Caco-2 (cell line): ENCODE measurements at regions not wholly inside any gene's neighbourhood (a gene's known extent, or its start where the extent isn't known, plus 50 kb on each side); places are given as distances from the start of the nearest gene placed in this dataset.

Experiments
- BruUV-seq: library from RNA; stranded (reverse); fragments of 400-500 nt; replicated peaks from 2 replicates; lab custom pipeline; 2021; lab: Mats Ljungman, UMichigan
- CTCF ChIA-PET: fragments of 300-600 bp; sonication (Branson Sonifier 250); formaldehyde crosslinking; loops from one replicate; lab custom pipeline; 2022; ENCODE audit warnings: antibody characterized with exemption; lab: Charles Lee
- POLR2A ChIA-PET: fragments of 300-600 bp; sonication (Branson Sonifier 250); formaldehyde crosslinking; loops from one replicate; lab custom pipeline; 2022; ENCODE audit warnings: antibody characterized with exemption; lab: Charles Lee
- DNase-seq, 2 experiments: peaks; one replicate each; pipeline versions ENCODE4 v3.0.0 to v3.0.0-alpha.2; 2020 to 2022
- H3K27me3 ChIP-seq: replicated peaks from 2 replicates; pipeline ENCODE4 v1.6.0; 2011; ENCODE audit warnings: low read length; ENCODE audit not compliant: control insufficient read depth, insufficient read depth
- H3K36me3 ChIP-seq: 2 replicates; pipeline ENCODE4 v1.5.1; 2011; ENCODE audit warnings: low read length; ENCODE audit not compliant: control insufficient read depth, insufficient read depth
- H3K4me1 ChIP-seq: fragments of 250-450 bp; sonication (Bioruptor Pico); 2 replicates; pipeline ENCODE4 v1.5.1; 2020; ENCODE audit warnings: mild to moderate bottlenecking
- H3K4me3 ChIP-seq: 2 replicates; pipeline ENCODE4 v1.5.1; 2011; ENCODE audit warnings: low read depth, mild to moderate bottlenecking, control low read depth, low read length
- H3K9me3 ChIP-seq: fragments of 250-450 bp; sonication (Bioruptor Pico); 2 replicates; pipeline ENCODE4 v1.5.1; 2020; ENCODE audit warnings: mild to moderate bottlenecking, moderate library complexity
- H3K27ac Mint-ChIP-seq: one replicate; pipeline ENCODE4 v1.8.0; 2022; ENCODE audit warnings: mixed read lengths; ENCODE audit not compliant: unreplicated experiment
- H3K27me3 Mint-ChIP-seq: one replicate; pipeline ENCODE4 v1.8.0; 2022; ENCODE audit warnings: mixed read lengths; ENCODE audit not compliant: insufficient read depth, unreplicated experiment
- H3K36me3 Mint-ChIP-seq: one replicate; pipeline ENCODE4 v1.8.0; 2022; ENCODE audit warnings: mild to moderate bottlenecking, mixed read lengths; ENCODE audit not compliant: insufficient read depth, unreplicated experiment
- H3K4me1 Mint-ChIP-seq: one replicate; pipeline ENCODE4 v1.8.0; 2022; ENCODE audit warnings: low read depth, mixed read lengths; ENCODE audit not compliant: unreplicated experiment
- H3K4me3 Mint-ChIP-seq: one replicate; pipeline ENCODE4 v1.8.0; 2022; ENCODE audit warnings: mild to moderate bottlenecking, moderate library complexity, mixed read lengths; ENCODE audit not compliant: unreplicated experiment
- H3K9me3 Mint-ChIP-seq: one replicate; pipeline ENCODE4 v1.8.0; 2022; ENCODE audit warnings: mixed read lengths; ENCODE audit not compliant: unreplicated experiment
- CTCF ChIP-seq, 2 experiments: fragments of 200-600 bp in 1 of 2; IDR thresholded peaks; 1 replicate in 1 of 2; 2 replicates in 1 of 2; pipeline versions ENCODE4 v1.5.1 to v1.8.0; 2011 to 2022; ENCODE audit warnings: antibody characterized with exemption in 1 of 2, control low read depth in 1 of 2, inconsistent platforms in 1 of 2, low read depth in 1 of 2, low read length in 1 of 2, mild to moderate bottlenecking in 1 of 2, moderate library complexity in 1 of 2; ENCODE audit not compliant: insufficient read depth in 1 of 2, severe bottlenecking in 1 of 2, unreplicated experiment in 1 of 2
- intact Hi-C: fragments of 100-400 bp; cut with micrococcal nuclease; formaldehyde crosslinking; loops from one replicate; pipeline ENCODE4 v1.10.0; 2022; ENCODE audit not compliant: unreplicated experiment

DNA sequence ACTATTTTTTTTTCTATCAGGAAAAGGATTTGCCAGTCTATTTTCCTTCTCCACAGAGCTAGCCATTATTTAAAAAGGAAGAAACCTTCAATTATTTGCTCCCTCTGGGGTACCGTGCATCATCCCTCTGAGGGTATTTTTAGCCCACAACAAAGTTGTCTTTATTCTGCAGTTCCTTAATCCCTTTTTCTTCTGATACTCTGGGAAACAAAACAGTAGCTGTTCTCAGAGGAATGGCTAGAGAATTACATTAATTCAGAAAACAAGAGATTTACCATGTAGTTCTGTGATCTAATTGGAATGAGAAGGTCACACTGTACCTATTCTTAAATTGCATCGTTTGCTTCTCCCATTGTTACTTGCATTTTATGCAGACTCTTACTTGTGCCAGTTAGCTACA, 1056.7 kb downstream of the STIM2 start:
- BruUV-seq, result no TSS peak
- TF ChIP-seq CTCF (IDR thresholded peaks at IDR 0.05; ENCODE audit: insufficient read depth in 1 of 2, low read depth in 1 of 2, low read length in 1 of 2, severe bottlenecking in 1 of 2, unreplicated experiment in 1 of 2), result no peak
- no peak for DNase-seq
- Histone ChIP-seq H3K27me3 (no peaks in the 10 kb centered on the region), H3K9me3 (no peaks in the 10 kb centered on the region), H3K36me3 (no peaks in the 10 kb centered on the region), H3K4me1 (no peaks in the 10 kb centered on the region), H3K4me3 (no peak overlapping the region)
- Mint-ChIP-seq H3K4me3 (no peak overlapping the region), H3K9me3 (no peaks in the 10 kb centered on the region), H3K4me1 (no peaks in the 10 kb centered on the region), H3K36me3 (no peaks in the 10 kb centered on the region), H3K27ac (no peak overlapping the region), H3K27me3 (no peaks in the 10 kb centered on the region)
- ChIA-PET CTCF (no interaction called here), POLR2A (no interaction called here)
- intact Hi-C loops, result no loop called here

DNA sequence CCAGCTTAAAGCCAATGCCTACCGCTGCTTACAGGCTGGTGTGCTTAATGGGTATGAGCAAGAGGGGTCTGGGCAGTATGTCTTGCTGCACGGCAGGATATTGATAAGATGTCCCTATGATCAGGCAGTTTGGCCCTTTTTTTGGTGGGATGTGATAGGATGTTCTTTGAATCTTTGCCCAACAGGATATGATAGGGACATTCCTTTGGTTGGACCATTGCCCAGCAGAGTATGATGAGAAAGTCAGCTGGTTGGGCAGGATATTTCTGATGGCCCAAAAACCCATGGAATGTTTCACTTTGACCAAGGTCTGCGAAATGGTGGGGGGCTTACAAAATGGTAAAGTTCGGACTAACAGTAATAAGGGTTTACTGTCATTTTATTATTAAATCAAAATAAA, 1060.6 kb downstream of the STIM2 start:
- intact Hi-C loops, result no loop called here
- Mint-ChIP-seq H3K27me3 (no peaks in the 10 kb centered on the region), H3K36me3 (no peaks in the 10 kb centered on the region), H3K27ac (no peak overlapping the region), H3K9me3 (no peaks in the 10 kb centered on the region), H3K4me1 (no peaks in the 10 kb centered on the region), H3K4me3 (no peak overlapping the region)
- TF ChIP-seq CTCF (IDR thresholded peaks at IDR 0.05; ENCODE audit: insufficient read depth in 1 of 2, low read depth in 1 of 2, low read length in 1 of 2, severe bottlenecking in 1 of 2, unreplicated experiment in 1 of 2), result no peak
- H3K9me3 ChIP-seq, result no peaks in the 10 kb centered on the region
- no TSS peak for BruUV-seq
- no peaks in the 10 kb centered on the region for H3K27me3 ChIP-seq
- H3K4me3 ChIP-seq, result no peak overlapping the region
- DNase-seq, result no peak
- no peaks in the 10 kb centered on the region for H3K4me1 ChIP-seq
- ChIA-PET CTCF (no interaction called here), POLR2A (no interaction called here)
- H3K36me3 ChIP-seq, result no peaks in the 10 kb centered on the region

- BruUV-seq, result no TSS peak
- H3K4me3 ChIP-seq, result no peak overlapping the region
- H3K27me3 Mint-ChIP-seq, result no peaks in the 10 kb centered on the region
- no peaks in the 10 kb centered on the region for H3K9me3 ChIP-seq
- H3K36me3 ChIP-seq, result no peaks in the 10 kb centered on the region
- CTCF ChIA-PET, result no interaction called here
- no peak for DNase-seq
- POLR2A ChIA-PET, result no interaction called here
- H3K27me3 ChIP-seq, result no peaks in the 10 kb centered on the region
- no peak for TF ChIP-seq CTCF (IDR thresholded peaks at IDR 0.05; ENCODE audit: insufficient read depth in 1 of 2, low read depth in 1 of 2, low read length in 1 of 2, severe bottlenecking in 1 of 2, unreplicated experiment in 1 of 2)
- no peak overlapping the region for H3K27ac Mint-ChIP-seq
- intact Hi-C loops, result no loop called here
- H3K4me3 Mint-ChIP-seq, result no peak overlapping the region
- H3K4me1 Mint-ChIP-seq, result no peaks in the 10 kb centered on the region
- no peaks in the 10 kb centered on the region for H3K4me1 ChIP-seq
- no peaks in the 10 kb centered on the region for H3K9me3 Mint-ChIP-seq
- H3K36me3 Mint-ChIP-seq, result no peaks in the 10 kb centered on the region
These were observed 1068.3 kb downstream of the STIM2 start for GRCh38 chr4:27928761-27929540.
